GM15510 (cell line): ENCODE measurements at regions not wholly inside any gene's neighbourhood (a gene's known extent, or its start where the extent isn't known, plus 50 kb on each side); places are given as distances from the start of the nearest gene placed in this dataset.

Experiments used
- POLR2A ChIP-seq: IDR thresholded peaks from 3 replicates; pipeline ENCODE4 v1.6.1; 2011; ENCODE audit warnings: borderline replicate concordance; ENCODE audit not compliant: insufficient read length; ENCODE audit errors: extremely low read depth

- TF ChIP-seq POLR2A, result no peak
These were observed 273.9 kb upstream of the ZMIZ1 start for GRCh38 chr10:78794736-78795455.

GRCh38 chr10:78798976-78799730, 269.6 kb upstream of the ZMIZ1 start:
- TF ChIP-seq POLR2A, result no peak

- no peak for TF ChIP-seq POLR2A
These were observed 268.8 kb upstream of the ZMIZ1 start for GRCh38 chr10:78800006-78800405.

GRCh38 chr10:78800535-78801320, 268.0 kb upstream of the ZMIZ1 start:
- TF ChIP-seq POLR2A, result no peak

- TF ChIP-seq POLR2A, result no peak
These were observed 266.3 kb upstream of the ZMIZ1 start for GRCh38 chr10:78802431-78802830.

- TF ChIP-seq POLR2A, result no peak
These were observed 265.9 kb upstream of the ZMIZ1 start for GRCh38 chr10:78802866-78803265.

GRCh38 chr10:78803710-78804109, 265.1 kb upstream of the ZMIZ1 start:
- TF ChIP-seq POLR2A, result no peak

- TF ChIP-seq POLR2A, result no peak
These were observed 264.2 kb upstream of the ZMIZ1 start for GRCh38 chr10:78804411-78805032.

- no peak for TF ChIP-seq POLR2A
These were observed 263.6 kb upstream of the ZMIZ1 start for GRCh38 chr10:78805176-78805575.

- no peak for TF ChIP-seq POLR2A
These were observed 262.0 kb upstream of the ZMIZ1 start for GRCh38 chr10:78806681-78807221.

GRCh38 chr10:78807504-78808203, 261.1 kb upstream of the ZMIZ1 start:
- TF ChIP-seq POLR2A, result no peak

GRCh38 chr10:78808286-78808685, 260.5 kb upstream of the ZMIZ1 start:
- TF ChIP-seq POLR2A, result no peak

GRCh38 chr10:78808736-78809367, 259.9 kb upstream of the ZMIZ1 start:
- no peak for TF ChIP-seq POLR2A

- TF ChIP-seq POLR2A, result no peak
These were observed 257.6 kb upstream of the ZMIZ1 start for GRCh38 chr10:78811174-78811573.

GRCh38 chr10:78812571-78813318, 256.0 kb upstream of the ZMIZ1 start:
- no peak for TF ChIP-seq POLR2A
